ENCODE measurements at regions not wholly inside any gene's neighbourhood (a gene's known extent, or its start where the extent isn't known, plus 50 kb on each side); places are given as distances from the start of the nearest gene placed in this dataset.

DNA sequence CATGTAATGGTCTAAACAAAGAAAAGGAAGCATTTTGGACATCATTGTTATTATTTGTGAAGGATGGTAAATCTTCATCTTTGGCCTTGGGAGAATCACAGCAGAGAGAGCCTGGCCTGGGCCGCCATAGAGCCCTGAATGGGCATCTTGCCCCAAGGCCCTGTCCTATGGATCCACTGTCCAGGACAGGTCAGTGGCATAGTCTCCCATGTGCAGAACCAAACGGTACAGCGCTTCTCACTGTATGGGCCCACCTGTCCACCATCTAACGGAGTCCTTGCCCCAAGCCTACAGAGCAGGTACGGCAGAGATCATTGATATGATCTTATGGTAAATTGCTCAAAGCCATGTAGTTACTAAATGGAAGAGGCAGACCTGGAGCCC is 185.7 kb downstream of the FOXD2 start:
- TF ChIP-seq, protein P1, sequence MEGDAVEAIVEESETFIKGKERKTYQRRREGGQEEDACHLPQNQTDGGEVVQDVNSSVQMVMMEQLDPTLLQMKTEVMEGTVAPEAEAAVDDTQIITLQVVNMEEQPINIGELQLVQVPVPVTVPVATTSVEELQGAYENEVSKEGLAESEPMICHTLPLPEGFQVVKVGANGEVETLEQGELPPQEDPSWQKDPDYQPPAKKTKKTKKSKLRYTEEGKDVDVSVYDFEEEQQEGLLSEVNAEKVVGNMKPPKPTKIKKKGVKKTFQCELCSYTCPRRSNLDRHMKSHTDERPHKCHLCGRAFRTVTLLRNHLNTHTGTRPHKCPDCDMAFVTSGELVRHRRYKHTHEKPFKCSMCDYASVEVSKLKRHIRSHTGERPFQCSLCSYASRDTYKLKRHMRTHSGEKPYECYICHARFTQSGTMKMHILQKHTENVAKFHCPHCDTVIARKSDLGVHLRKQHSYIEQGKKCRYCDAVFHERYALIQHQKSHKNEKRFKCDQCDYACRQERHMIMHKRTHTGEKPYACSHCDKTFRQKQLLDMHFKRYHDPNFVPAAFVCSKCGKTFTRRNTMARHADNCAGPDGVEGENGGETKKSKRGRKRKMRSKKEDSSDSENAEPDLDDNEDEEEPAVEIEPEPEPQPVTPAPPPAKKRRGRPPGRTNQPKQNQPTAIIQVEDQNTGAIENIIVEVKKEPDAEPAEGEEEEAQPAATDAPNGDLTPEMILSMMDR (conservative IDR thresholded peaks at IDR 0.05; ENCODE audit: low read length) = no peak
- no peak for TF ChIP-seq EZH2phosphoT487 (IDR thresholded peaks at IDR 0.05; ENCODE audit: borderline replicate concordance)

All from Loucy (cell line).